ENCODE measurements at regions not wholly inside any gene's neighbourhood (a gene's known extent, or its start where the extent isn't known, plus 50 kb on each side); places are given as distances from the start of the nearest gene placed in this dataset.
"Not testable (repeated sequence)": the region's sequence is repeated elsewhere in the genome, so short reads cannot be mapped to it uniquely, and the experiment has no call there.

- H3K27ac ChIP-seq (ENCODE audit: low read length); H3K36me3 ChIP-seq (ENCODE audit: control insufficient read depth, insufficient read depth, low read length); CTCF ChIA-PET; H3K27me3 ChIP-seq (ENCODE audit: control insufficient read depth, insufficient read depth, low read length); intact Hi-C loops (cut with micrococcal nuclease; ENCODE audit: unreplicated experiment); BruUV-seq (replicated peaks); DNase-seq (ENCODE audit: low read depth, low spot score); H3K4me3 ChIP-seq (ENCODE audit: low read depth in 2 of 2, low read length in 2 of 2); H3K9me3 ChIP-seq (ENCODE audit: control insufficient read depth, insufficient read depth, low read depth, low read length); POLR2A ChIA-PET; H3K4me1 ChIP-seq (ENCODE audit: control insufficient read depth, insufficient read depth, low read length); in situ Hi-C loops (cut with HindIII; ENCODE audit: low pct_unique_long_range_greater_than_20kb, low sequenced_read_pairs); ATAC-seq: not testable (repeated sequence)
Measured at GRCh38 chrX:13946223-13946622, 83.5 kb downstream of the GEMIN8 start.

- POLR2A ChIA-PET; BruUV-seq (replicated peaks); intact Hi-C loops (cut with micrococcal nuclease; ENCODE audit: unreplicated experiment); H3K27ac ChIP-seq (ENCODE audit: low read length); H3K4me3 ChIP-seq (ENCODE audit: low read depth in 2 of 2, low read length in 2 of 2); in situ Hi-C loops (cut with HindIII; ENCODE audit: low pct_unique_long_range_greater_than_20kb, low sequenced_read_pairs); ATAC-seq; H3K36me3 ChIP-seq (ENCODE audit: control insufficient read depth, insufficient read depth, low read length); H3K9me3 ChIP-seq (ENCODE audit: control insufficient read depth, insufficient read depth, low read depth, low read length); H3K27me3 ChIP-seq (ENCODE audit: control insufficient read depth, insufficient read depth, low read length); CTCF ChIA-PET; H3K4me1 ChIP-seq (ENCODE audit: control insufficient read depth, insufficient read depth, low read length); DNase-seq (ENCODE audit: low read depth, low spot score): not testable (repeated sequence)
Measured at GRCh38 chrX:13945787-13946186, 83.9 kb downstream of the GEMIN8 start.

GRCh38 chrX:13940671-13941070, 89.0 kb downstream of the GEMIN8 start:
- H3K4me1 ChIP-seq (ENCODE audit: control insufficient read depth, insufficient read depth, low read length) = no peaks in the 10 kb centered on the region
- POLR2A ChIA-PET = interaction anchor here (0.6 kb wide), 1 partner anchor 27 kb away, joined by 6 read pairs; no protein-coding TSS in a partner anchor
- no peaks in the 10 kb centered on the region for H3K27me3 ChIP-seq (ENCODE audit: control insufficient read depth, insufficient read depth, low read length)
- no peaks in the 10 kb centered on the region for H3K36me3 ChIP-seq (ENCODE audit: control insufficient read depth, insufficient read depth, low read length)
- H3K4me3 ChIP-seq (ENCODE audit: low read depth in 2 of 2, low read length in 2 of 2) = no peak overlapping the region
- H3K9me3 ChIP-seq (ENCODE audit: control insufficient read depth, insufficient read depth, low read depth, low read length) = no peaks in the 10 kb centered on the region
- CTCF ChIA-PET = no interaction called here
- TF ChIP-seq REST (IDR thresholded peaks at IDR 0.05; ENCODE audit: insufficient read depth in 1 of 2, low read depth in 2 of 2, low read length in 1 of 2) = no peak
- TF ChIP-seq SIN3A (IDR thresholded peaks at IDR 0.05; ENCODE audit: borderline replicate concordance, insufficient read depth, low read depth, low read length) = no peak
- TF ChIP-seq POLR2AphosphoS5 (IDR thresholded peaks at IDR 0.05; ENCODE audit: low read depth, low read length) = no peak
- no peak for TF ChIP-seq CTCF (IDR thresholded peaks at IDR 0.05)
- no peak for TF ChIP-seq TCF7L2 (IDR thresholded peaks at IDR 0.05; ENCODE audit: low read depth, low read length)
- intact Hi-C loops (cut with micrococcal nuclease; ENCODE audit: unreplicated experiment) = no loop called here
- no peak overlapping the region for H3K27ac ChIP-seq (ENCODE audit: low read length)
- ATAC-seq (no peak), DNase-seq (ENCODE audit: low read depth, low spot score) (no peak)
- in situ Hi-C loops (cut with HindIII; ENCODE audit: low pct_unique_long_range_greater_than_20kb, low sequenced_read_pairs) = no loop called here
- no TSS peak for BruUV-seq (replicated peaks)
